ENCODE measurements at regions not wholly inside any gene's neighbourhood (a gene's known extent, or its start where the extent isn't known, plus 50 kb on each side); places are given as distances from the start of the nearest gene placed in this dataset.

DNA sequence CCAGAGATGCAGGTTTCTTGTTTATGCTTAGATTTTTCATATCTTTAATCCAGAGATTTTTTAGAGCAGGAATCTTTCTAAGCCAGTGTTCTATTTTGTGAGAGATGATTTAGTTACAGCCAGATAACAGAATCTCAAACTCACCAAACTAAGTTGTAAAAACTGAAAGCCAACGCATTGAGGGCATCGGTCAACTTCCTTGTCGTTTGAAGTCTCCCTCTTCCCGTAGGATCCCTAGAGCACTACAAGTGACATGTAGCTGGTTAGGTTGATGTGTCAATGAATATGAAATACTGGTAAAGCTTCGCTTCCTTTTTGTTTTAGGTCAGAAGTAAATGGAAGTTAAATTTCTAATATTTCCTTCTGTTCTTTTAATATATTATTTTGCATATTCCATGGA lies 139.6 kb downstream of the YIPF5 start:
- ATAC-seq (no peak), DNase-seq (no peak)
- no peaks in the 10 kb centered on the region for H3K27me3 ChIP-seq (ENCODE audit: control insufficient read depth in 2 of 2, insufficient read depth in 2 of 2, low read length in 2 of 2)
- Mint-ChIP-seq H3K4me1 (no peaks in the 10 kb centered on the region), H3K27ac (no peak overlapping the region), H3K9me3 (peaks cover 0 to 3% (median 0%) of the 10 kb centered on the region in 11 donors), H3K4me3 (no peak overlapping the region), H3K36me3 (no peaks in the 10 kb centered on the region), H3K27me3 (peaks cover under 1 to 28% (median 8%) of the 10 kb centered on the region in 5 donors)
- H3K4me1 ChIP-seq (ENCODE audit: control insufficient read depth in 2 of 2, insufficient read depth in 2 of 2, low read length in 2 of 2), result no peaks in the 10 kb centered on the region
- H3K4me3 ChIP-seq (ENCODE audit: low read length), result no peak overlapping the region
- intact Hi-C loops (cut with micrococcal nuclease), result no loop called here
- H3K27ac ChIP-seq (ENCODE audit: low read depth, low read length), result no peak overlapping the region
- POLR2A ChIA-PET, result no interaction called here
- H3K36me3 ChIP-seq (ENCODE audit: control insufficient read depth in 2 of 3, insufficient read depth in 3 of 3, low read length in 3 of 3), result no peaks in the 10 kb centered on the region
- CTCF ChIA-PET, result no interaction called here
- no peaks in the 10 kb centered on the region for H3K9me3 ChIP-seq (ENCODE audit: control insufficient read depth in 2 of 3, low read length in 3 of 3)

- H3K27ac Mint-ChIP-seq, result no peak overlapping the region
- Histone ChIP-seq H3K9me3 (ENCODE audit: control insufficient read depth in 2 of 3, low read length in 3 of 3) (no peaks in the 10 kb centered on the region), H3K27ac (ENCODE audit: low read depth, low read length) (no peak overlapping the region), H3K4me3 (ENCODE audit: low read length) (no peak overlapping the region), H3K4me1 (ENCODE audit: control insufficient read depth in 2 of 2, insufficient read depth in 2 of 2, low read length in 2 of 2) (no peaks in the 10 kb centered on the region), H3K36me3 (ENCODE audit: control insufficient read depth in 2 of 3, insufficient read depth in 3 of 3, low read length in 3 of 3) (no peaks in the 10 kb centered on the region), H3K27me3 (ENCODE audit: control insufficient read depth in 2 of 2, insufficient read depth in 2 of 2, low read length in 2 of 2) (no peaks in the 10 kb centered on the region)
- intact Hi-C loops (cut with micrococcal nuclease), result no loop called here
- ChIA-PET CTCF (no interaction called here), POLR2A (no interaction called here)
- H3K27me3 Mint-ChIP-seq, result peaks cover 3 to 34% (median 13%) of the 10 kb centered on the region in 5 donors
- no peak overlapping the region for H3K4me3 Mint-ChIP-seq
- ATAC-seq (no peak), DNase-seq (no peak)
- peaks cover 0 to 3% (median 0%) of the 10 kb centered on the region in 11 donors for H3K9me3 Mint-ChIP-seq
- H3K4me1 Mint-ChIP-seq, result no peaks in the 10 kb centered on the region
- H3K36me3 Mint-ChIP-seq, result no peaks in the 10 kb centered on the region
Observed at GRCh38 chr5:144032375-144032774, 138.1 kb downstream of the YIPF5 start.

DNA sequence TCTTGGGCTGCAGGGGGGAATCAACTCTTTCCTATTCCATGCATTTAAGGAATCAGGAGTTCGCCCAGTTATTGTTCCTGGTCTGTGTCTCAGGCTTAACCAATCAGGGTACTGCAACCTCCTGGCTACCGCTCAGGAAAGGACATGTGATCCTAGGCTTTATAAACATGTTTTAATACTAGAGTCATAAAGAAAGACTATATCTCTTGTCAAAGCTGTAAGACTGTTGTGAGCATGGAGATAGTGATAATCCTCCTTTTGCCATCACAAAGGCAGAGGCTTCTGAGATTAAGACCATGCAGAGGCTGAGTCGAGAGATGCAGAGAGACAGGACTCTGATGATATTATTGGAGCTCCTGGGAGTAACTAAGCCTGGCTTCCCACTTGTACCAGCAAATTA lies 137.0 kb downstream of the YIPF5 start:
- Histone ChIP-seq H3K9me3 (ENCODE audit: control insufficient read depth in 2 of 3, low read length in 3 of 3) (no peaks in the 10 kb centered on the region), H3K4me1 (ENCODE audit: control insufficient read depth in 2 of 2, insufficient read depth in 2 of 2, low read length in 2 of 2) (no peaks in the 10 kb centered on the region), H3K27ac (ENCODE audit: low read depth, low read length) (no peak overlapping the region), H3K36me3 (ENCODE audit: control insufficient read depth in 2 of 3, insufficient read depth in 3 of 3, low read length in 3 of 3) (no peaks in the 10 kb centered on the region), H3K4me3 (ENCODE audit: low read length) (no peak overlapping the region), H3K27me3 (ENCODE audit: control insufficient read depth in 2 of 2, insufficient read depth in 2 of 2, low read length in 2 of 2) (no peaks in the 10 kb centered on the region)
- Mint-ChIP-seq H3K36me3 (no peaks in the 10 kb centered on the region), H3K4me3 (no peak overlapping the region), H3K9me3 (peaks cover 0 to 3% (median 0%) of the 10 kb centered on the region in 11 donors), H3K27me3 (peaks cover 3 to 34% (median 13%) of the 10 kb centered on the region in 5 donors), H3K27ac (no peak overlapping the region), H3K4me1 (no peaks in the 10 kb centered on the region)
- no peak for DNase-seq
- intact Hi-C loops (cut with micrococcal nuclease), result no loop called here
- POLR2A ChIA-PET, result no interaction called here
- CTCF ChIA-PET, result no interaction called here
- no peak for ATAC-seq

GRCh38 chr5:144035046-144035740 lies 135.3 kb downstream of the YIPF5 start:
- Histone ChIP-seq H3K27me3 (ENCODE audit: control insufficient read depth in 2 of 2, insufficient read depth in 2 of 2, low read length in 2 of 2) (no peaks in the 10 kb centered on the region), H3K4me1 (ENCODE audit: control insufficient read depth in 2 of 2, insufficient read depth in 2 of 2, low read length in 2 of 2) (no peaks in the 10 kb centered on the region), H3K9me3 (ENCODE audit: control insufficient read depth in 2 of 3, low read length in 3 of 3) (no peaks in the 10 kb centered on the region), H3K27ac (ENCODE audit: low read depth, low read length) (no peak overlapping the region), H3K4me3 (ENCODE audit: low read length) (no peak overlapping the region), H3K36me3 (ENCODE audit: control insufficient read depth in 2 of 3, insufficient read depth in 3 of 3, low read length in 3 of 3) (no peaks in the 10 kb centered on the region)
- no peaks in the 10 kb centered on the region for H3K36me3 Mint-ChIP-seq
- no peaks in the 10 kb centered on the region for H3K4me1 Mint-ChIP-seq
- no peak overlapping the region for H3K4me3 Mint-ChIP-seq
- CTCF ChIA-PET, result no interaction called here
- POLR2A ChIA-PET, result no interaction called here
- intact Hi-C loops (cut with micrococcal nuclease), result no loop called here
- H3K27me3 Mint-ChIP-seq, result peaks cover 3 to 31% (median 13%) of the 10 kb centered on the region in 5 donors
- H3K27ac Mint-ChIP-seq, result no peak overlapping the region
- DNase-seq, result no peak
- no peak for ATAC-seq
- peaks cover 0 to 3% (median 0%) of the 10 kb centered on the region in 11 donors for H3K9me3 Mint-ChIP-seq

DNA sequence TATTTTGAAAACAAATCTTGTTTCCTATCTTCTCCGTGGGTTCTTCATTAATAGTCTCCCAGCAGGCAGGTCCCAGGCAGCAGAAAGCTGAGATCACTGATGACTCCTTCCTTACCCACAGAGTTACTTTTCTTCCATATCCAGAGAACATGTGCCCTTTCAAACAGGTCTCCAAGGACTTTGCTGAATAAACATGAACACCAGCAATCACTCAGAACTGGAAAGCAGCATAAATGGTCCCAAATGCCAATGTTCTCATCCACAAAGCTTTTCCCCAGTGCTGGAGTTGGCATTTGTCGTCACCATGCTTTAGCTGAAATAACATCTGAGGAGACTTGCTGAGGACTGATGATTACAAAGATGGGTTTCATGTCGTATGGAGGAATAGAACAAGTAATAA lies 134.0 kb downstream of the YIPF5 start:
- no peaks in the 10 kb centered on the region for H3K36me3 ChIP-seq (ENCODE audit: control insufficient read depth in 2 of 3, insufficient read depth in 3 of 3, low read length in 3 of 3)
- no peaks in the 10 kb centered on the region for H3K9me3 ChIP-seq (ENCODE audit: control insufficient read depth in 2 of 3, low read length in 3 of 3)
- Mint-ChIP-seq H3K36me3 (no peaks in the 10 kb centered on the region), H3K4me3 (no peak overlapping the region), H3K9me3 (peaks cover 0 to 3% (median 0%) of the 10 kb centered on the region in 11 donors), H3K27me3 (peaks cover 3 to 27% (median 13%) of the 10 kb centered on the region in 5 donors), H3K27ac (no peak overlapping the region), H3K4me1 (no peaks in the 10 kb centered on the region)
- intact Hi-C loops (cut with micrococcal nuclease), result no loop called here
- H3K27me3 ChIP-seq (ENCODE audit: control insufficient read depth in 2 of 2, insufficient read depth in 2 of 2, low read length in 2 of 2), result no peaks in the 10 kb centered on the region
- CTCF ChIA-PET, result no interaction called here
- no peak for DNase-seq
- H3K4me1 ChIP-seq (ENCODE audit: control insufficient read depth in 2 of 2, insufficient read depth in 2 of 2, low read length in 2 of 2), result no peaks in the 10 kb centered on the region
- H3K4me3 ChIP-seq (ENCODE audit: low read length), result no peak overlapping the region
- H3K27ac ChIP-seq (ENCODE audit: low read depth, low read length), result no peak overlapping the region
- POLR2A ChIA-PET, result no interaction called here
- no peak for ATAC-seq

GRCh38 chr5:144040615-144041305 lies 129.7 kb downstream of the YIPF5 start:
- H3K27ac Mint-ChIP-seq, result no peak overlapping the region
- Histone ChIP-seq H3K4me1 (ENCODE audit: control insufficient read depth in 2 of 2, insufficient read depth in 2 of 2, low read length in 2 of 2) (no peaks in the 10 kb centered on the region), H3K27me3 (ENCODE audit: control insufficient read depth in 2 of 2, insufficient read depth in 2 of 2, low read length in 2 of 2) (no peaks in the 10 kb centered on the region), H3K9me3 (ENCODE audit: control insufficient read depth in 2 of 3, low read length in 3 of 3) (no peaks in the 10 kb centered on the region), H3K36me3 (ENCODE audit: control insufficient read depth in 2 of 3, insufficient read depth in 3 of 3, low read length in 3 of 3) (no peaks in the 10 kb centered on the region), H3K4me3 (ENCODE audit: low read length) (no peak overlapping the region), H3K27ac (ENCODE audit: low read depth, low read length) (no peak overlapping the region)
- H3K9me3 Mint-ChIP-seq, result no peaks in the 10 kb centered on the region
- H3K4me3 Mint-ChIP-seq, result no peak overlapping the region
- DNase-seq (no peak), ATAC-seq (no peak)
- POLR2A ChIA-PET, result no interaction called here
- intact Hi-C loops (cut with micrococcal nuclease), result no loop called here
- no peaks in the 10 kb centered on the region for H3K4me1 Mint-ChIP-seq
- no peaks in the 10 kb centered on the region for H3K36me3 Mint-ChIP-seq
- CTCF ChIA-PET, result no interaction called here
- peaks cover 3 to 16% (median 10%) of the 10 kb centered on the region in 5 donors for H3K27me3 Mint-ChIP-seq

- DNase-seq (no peak), ATAC-seq (no peak)
- Histone ChIP-seq H3K27ac (ENCODE audit: low read depth, low read length) (no peak overlapping the region), H3K36me3 (ENCODE audit: control insufficient read depth in 2 of 3, insufficient read depth in 3 of 3, low read length in 3 of 3) (no peaks in the 10 kb centered on the region), H3K9me3 (ENCODE audit: control insufficient read depth in 2 of 3, low read length in 3 of 3) (no peaks in the 10 kb centered on the region), H3K27me3 (ENCODE audit: control insufficient read depth in 2 of 2, insufficient read depth in 2 of 2, low read length in 2 of 2) (no peaks in the 10 kb centered on the region), H3K4me3 (ENCODE audit: low read length) (no peak overlapping the region), H3K4me1 (ENCODE audit: control insufficient read depth in 2 of 2, insufficient read depth in 2 of 2, low read length in 2 of 2) (no peaks in the 10 kb centered on the region)
- intact Hi-C loops (cut with micrococcal nuclease), result no loop called here
- no peaks in the 10 kb centered on the region for H3K4me1 Mint-ChIP-seq
- H3K4me3 Mint-ChIP-seq, result no peak overlapping the region
- POLR2A ChIA-PET, result no interaction called here
- CTCF ChIA-PET, result no interaction called here
- H3K36me3 Mint-ChIP-seq, result no peaks in the 10 kb centered on the region
- H3K27ac Mint-ChIP-seq, result no peak overlapping the region
- H3K9me3 Mint-ChIP-seq, result no peaks in the 10 kb centered on the region
- peaks cover 0 to 7% (median 5%) of the 10 kb centered on the region in 5 donors for H3K27me3 Mint-ChIP-seq
Observed at GRCh38 chr5:144042156-144042555, 128.3 kb downstream of the YIPF5 start.

All from naive thymus-derived CD4-positive, alpha-beta T cell (primary cell).